ENCODE measurements at regions not wholly inside any gene's neighbourhood (a gene's known extent, or its start where the extent isn't known, plus 50 kb on each side); places are given as distances from the start of the nearest gene placed in this dataset.

DNA sequence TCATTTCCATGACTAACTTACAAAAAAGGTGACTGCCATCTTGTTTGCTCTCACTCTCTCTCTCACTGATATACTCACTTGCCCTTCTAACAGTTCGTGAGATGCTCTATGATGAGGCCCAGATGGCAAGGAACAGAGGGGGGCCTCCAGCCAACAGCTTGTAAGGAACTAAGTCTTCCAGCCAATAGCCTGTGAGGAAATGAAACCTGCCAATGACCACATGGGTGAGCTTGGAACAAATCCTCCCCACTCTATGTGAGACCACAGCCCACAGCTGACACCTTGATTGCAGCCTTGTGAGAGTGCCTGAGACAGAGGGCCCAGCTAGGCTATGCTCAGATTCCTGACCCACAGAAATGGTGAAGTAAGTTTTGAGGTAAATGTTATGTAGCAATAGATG, 153.7 kb downstream of the HHIPL2 start:
- TF ChIP-seq POLR2AphosphoS5 (IDR thresholded peaks at IDR 0.05): no peak
- TF ChIP-seq, protein P1, sequence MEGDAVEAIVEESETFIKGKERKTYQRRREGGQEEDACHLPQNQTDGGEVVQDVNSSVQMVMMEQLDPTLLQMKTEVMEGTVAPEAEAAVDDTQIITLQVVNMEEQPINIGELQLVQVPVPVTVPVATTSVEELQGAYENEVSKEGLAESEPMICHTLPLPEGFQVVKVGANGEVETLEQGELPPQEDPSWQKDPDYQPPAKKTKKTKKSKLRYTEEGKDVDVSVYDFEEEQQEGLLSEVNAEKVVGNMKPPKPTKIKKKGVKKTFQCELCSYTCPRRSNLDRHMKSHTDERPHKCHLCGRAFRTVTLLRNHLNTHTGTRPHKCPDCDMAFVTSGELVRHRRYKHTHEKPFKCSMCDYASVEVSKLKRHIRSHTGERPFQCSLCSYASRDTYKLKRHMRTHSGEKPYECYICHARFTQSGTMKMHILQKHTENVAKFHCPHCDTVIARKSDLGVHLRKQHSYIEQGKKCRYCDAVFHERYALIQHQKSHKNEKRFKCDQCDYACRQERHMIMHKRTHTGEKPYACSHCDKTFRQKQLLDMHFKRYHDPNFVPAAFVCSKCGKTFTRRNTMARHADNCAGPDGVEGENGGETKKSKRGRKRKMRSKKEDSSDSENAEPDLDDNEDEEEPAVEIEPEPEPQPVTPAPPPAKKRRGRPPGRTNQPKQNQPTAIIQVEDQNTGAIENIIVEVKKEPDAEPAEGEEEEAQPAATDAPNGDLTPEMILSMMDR (IDR thresholded peaks at IDR 0.05): no peak
- no peak for TF ChIP-seq POLR2A (IDR thresholded peaks at IDR 0.05)
- TF ChIP-seq EP300 (IDR thresholded peaks at IDR 0.05): no peak

All from stomach (tissue), 4 donors.